Left ventricle myocardium superior (tissue), 1 donor: ENCODE measurements at regions not wholly inside any gene's neighbourhood (a gene's known extent, or its start where the extent isn't known, plus 50 kb on each side); places are given as distances from the start of the nearest gene placed in this dataset.
"Not testable (repeated sequence)": the region's sequence is repeated elsewhere in the genome, so short reads cannot be mapped to it uniquely, and the experiment has no call there.

Experiments
- ATAC-seq: fragments of 200-7000 bp; cut with Tn5 transposase; one replicate; pipeline ENCODE4 v1.9.1; 2020; ENCODE audit warnings: mild to moderate bottlenecking, moderate library complexity
- DNase-seq: peaks from one replicate; pipeline ENCODE4 v3.0.0-alpha.2; 2020
- intact Hi-C: fragments of 100-400 bp; cut with micrococcal nuclease; formaldehyde crosslinking; loops from one replicate; pipeline ENCODE4 v1.11.0; 2022
- donor health status: DM: no; HTN: yes; CAD: no; lungs with severe emphysema.

DNA sequence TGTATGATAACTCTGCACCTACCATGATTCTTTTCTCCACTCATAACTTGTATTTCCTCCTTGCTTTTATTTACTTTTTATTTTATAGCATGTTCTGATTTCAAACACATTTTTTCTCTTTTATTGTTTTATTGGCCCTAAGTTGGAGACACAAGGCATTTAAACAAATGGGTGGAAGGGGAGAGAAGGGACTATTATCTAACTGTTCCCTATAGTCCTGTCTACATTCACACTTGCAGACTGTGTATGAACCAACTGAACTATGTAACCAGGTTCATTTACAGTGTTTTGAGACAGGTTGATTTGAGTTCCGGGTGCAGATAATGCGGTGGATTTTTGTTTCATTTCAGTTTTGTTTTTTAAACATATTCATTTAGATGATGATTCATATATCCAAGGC, 830.6 kb upstream of the SEMA6A start:
- ATAC-seq: no peak
- intact Hi-C loops: no loop called here
- DNase-seq: no peak

- intact Hi-C loops: no loop called here
- ATAC-seq (no peak), DNase-seq (no peak)
These were observed 820.0 kb upstream of the SEMA6A start for GRCh38 chr5:117394506-117395157.

DNA sequence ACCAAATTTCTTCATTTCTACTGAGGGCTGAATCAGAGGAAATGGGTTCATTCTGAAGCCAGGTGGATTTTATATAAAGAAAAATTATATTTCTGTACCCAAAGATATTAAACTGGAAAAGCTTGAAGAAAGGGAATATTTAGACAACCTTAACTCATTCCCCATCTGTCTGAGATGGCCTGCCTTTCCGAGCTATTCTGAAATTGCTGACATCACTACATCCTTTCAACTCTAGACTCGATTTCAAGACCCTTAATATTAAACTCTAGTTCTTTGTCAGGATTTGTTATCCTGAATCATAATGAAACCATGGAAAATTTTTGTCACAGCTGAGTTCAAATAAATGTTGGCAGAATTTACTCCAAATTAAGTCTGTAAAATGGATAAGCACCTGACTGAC, 818.5 kb upstream of the SEMA6A start:
- no peak for DNase-seq
- intact Hi-C loops: no loop called here
- ATAC-seq: no peak

GRCh38 chr5:117380316-117380715, 805.7 kb upstream of the SEMA6A start:
- ATAC-seq (no peak), DNase-seq (no peak)
- intact Hi-C loops: no loop called here

DNA sequence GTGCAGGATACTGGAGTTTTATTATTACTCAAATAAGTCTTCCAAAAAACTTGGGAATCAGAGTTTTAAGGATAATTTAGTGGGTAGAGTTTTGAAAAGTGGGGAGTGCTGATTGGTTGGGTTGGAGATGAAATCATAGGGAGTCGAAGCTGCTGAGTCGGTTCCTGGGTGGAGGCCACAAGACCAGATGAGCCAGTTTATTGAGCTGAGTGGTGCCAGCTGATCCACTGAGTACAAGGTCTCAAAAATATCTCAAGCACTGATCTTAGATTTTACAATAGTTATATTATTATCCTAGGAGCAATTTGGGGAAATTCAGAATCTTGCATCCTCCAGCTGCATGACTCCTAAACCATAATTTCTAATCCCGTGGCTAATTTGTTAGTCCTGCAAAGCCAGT, 804.9 kb upstream of the SEMA6A start:
- ATAC-seq: no peak
- no peak for DNase-seq
- intact Hi-C loops: no loop called here

- DNase-seq: no peak
- intact Hi-C loops: no loop called here
- ATAC-seq: no peak
These were observed 802.1 kb upstream of the SEMA6A start for GRCh38 chr5:117376748-117377147.

DNA sequence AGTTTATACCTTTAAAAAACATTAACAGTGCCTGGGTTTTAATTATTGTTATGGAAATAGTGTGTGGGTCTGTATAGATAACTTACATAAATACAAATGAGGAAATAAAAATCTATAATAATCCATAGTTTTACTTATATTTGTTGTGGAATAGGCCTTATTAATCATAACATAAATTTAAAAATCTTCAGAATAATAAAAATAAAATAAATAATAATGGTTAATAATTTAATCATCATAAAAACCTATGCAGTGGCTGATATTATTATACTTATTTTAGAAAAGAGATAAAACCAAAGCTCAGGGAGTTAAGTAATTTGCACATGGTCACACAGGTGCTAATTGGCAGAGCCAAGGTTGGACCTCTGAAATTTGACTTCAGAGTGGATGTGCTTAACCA, 785.3 kb upstream of the SEMA6A start:
- no peak for ATAC-seq
- intact Hi-C loops: no loop called here

DNA sequence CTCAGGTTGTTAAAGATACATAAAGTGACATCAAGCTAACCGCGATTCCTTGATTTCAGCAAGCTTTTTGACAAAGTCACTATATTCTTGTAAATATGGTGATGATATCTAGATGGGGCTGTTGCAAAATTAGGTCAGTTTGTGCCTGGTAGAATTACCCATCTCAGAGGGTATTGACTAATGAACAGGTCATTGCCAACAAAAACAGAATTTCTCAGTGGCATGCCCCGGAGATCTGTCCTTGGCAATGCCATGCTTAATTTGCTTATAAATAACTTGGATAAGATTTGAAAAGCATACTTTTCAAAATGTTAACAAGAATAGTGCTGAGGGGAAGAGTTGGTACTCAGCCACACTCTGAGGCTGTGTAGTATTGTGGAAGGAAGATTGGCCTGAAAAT, 783.3 kb upstream of the SEMA6A start:
- no peak for DNase-seq
- intact Hi-C loops: no loop called here
- no peak for ATAC-seq

More for the DNA sequence above, 785.3 kb upstream of the SEMA6A start:
- DNase-seq: no peak

DNA sequence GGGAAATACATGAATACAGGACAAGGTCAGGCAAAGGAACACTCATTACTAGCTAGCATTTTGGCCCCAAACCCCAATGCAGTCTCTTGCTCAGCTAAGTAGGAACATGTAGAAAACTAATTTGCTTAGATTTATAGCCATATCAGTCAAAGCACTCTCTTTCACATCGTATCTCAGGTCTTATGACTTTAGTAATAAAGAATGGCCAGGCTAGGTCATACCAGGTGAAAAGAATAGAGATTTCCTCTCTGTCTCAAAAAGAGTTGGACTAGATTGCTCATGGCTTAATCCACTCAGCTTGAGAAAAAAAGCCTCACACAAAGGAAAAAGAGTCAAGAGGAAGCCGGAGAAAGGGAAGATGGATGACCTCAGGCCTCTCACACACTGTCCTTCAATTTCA, 772.7 kb upstream of the SEMA6A start:
- ATAC-seq: no peak
- intact Hi-C loops: no loop called here

DNA sequence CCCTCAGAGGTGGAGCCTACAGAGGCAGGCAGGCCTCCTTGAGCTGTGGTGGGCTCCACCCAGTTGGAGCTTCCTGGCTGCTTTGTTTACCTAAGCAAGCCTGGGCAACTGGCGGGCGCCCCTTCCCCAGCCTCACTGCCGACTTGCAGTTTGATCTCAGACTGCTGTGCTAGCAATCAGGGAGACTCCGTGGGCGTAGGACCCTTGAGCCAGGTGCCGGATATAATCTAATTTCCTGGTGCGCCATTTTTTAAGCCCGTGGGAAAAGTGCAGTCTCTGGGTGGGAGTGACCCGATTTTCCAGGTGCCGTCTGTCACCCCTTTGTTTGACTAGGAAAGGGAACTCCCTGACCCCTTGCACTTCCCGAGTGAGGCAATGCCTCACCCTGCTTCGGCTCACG, 769.1 kb upstream of the SEMA6A start:
- ATAC-seq, DNase-seq, intact Hi-C loops: not testable (repeated sequence)

More for the DNA sequence above, 772.7 kb upstream of the SEMA6A start:
- DNase-seq: no peak

DNA sequence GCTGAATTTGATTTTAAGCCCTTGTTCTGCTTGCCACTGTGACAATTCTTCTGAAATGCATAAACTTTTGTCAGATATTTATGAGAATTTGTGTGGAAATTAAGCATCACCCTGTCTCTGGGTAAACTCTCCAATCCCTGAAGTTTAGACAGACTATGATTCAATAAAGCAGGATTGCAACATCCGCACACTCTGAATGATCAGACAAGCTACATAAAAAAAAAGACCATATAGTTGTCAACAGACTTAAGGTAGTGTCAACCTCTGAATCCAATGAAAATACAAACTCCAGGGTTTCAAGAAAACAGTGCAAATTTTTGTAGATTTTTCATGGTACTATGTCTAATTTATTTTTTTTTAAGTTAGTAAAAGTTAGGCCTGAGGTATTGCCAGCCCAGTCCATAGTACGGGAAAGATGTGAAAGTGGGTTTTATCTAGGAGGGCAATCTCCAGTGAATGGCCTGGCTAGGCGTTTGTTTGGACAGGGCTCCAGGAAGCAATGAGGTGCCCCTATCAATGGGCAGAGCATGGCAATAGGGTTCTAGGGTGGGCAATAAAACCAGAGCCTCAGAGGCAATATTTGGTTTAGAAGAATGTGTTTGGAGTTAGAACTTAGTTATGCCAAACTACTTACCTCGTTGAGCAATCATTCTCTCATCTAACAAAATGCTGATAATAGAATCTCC, 762.6 kb upstream of the SEMA6A start:
- no peak for ATAC-seq
- intact Hi-C loops: no loop called here

DNA sequence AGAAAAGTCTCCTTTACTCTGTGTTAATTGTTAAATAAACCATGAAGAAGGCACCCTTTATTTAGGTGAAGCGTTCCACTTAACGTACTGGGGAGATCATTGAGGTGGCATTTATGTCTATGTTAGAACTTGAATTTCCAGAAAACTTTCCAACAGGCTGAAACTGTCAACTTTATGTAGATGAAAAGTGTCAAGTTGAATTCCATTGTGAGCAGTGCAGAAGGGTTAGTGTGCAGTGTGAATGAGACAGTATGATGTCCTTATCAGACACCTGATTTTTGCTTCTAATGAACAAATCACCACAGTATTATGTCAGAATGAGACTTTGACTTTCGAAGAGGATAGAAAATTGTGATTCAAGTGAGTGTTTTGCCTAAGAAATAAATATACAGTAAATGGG, 761.6 kb upstream of the SEMA6A start:
- ATAC-seq (no peak), DNase-seq (no peak)
- intact Hi-C loops: no loop called here

More for the DNA sequence above, 762.6 kb upstream of the SEMA6A start:
- DNase-seq: no peak

DNA sequence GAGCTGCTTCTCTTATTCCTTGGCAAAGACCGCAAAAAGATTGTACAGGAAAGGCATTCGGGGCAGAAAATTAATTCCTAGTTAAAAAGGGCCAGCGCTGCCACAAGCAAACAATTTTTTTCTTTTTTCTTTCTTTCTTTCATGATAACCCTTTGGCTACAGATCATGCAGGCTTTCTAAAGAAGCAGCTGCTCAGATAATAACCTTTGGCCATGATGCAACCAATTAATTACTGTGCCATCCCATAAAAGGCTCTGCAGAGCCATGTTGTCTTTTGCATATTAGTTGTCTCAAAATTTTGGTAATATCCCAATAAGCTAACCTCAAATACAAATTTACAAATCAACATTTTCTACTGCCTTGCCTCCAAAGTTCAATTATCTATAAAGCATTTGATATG, 758.4 kb upstream of the SEMA6A start:
- DNase-seq (no peak), ATAC-seq (no peak)
- intact Hi-C loops: no loop called here

DNA sequence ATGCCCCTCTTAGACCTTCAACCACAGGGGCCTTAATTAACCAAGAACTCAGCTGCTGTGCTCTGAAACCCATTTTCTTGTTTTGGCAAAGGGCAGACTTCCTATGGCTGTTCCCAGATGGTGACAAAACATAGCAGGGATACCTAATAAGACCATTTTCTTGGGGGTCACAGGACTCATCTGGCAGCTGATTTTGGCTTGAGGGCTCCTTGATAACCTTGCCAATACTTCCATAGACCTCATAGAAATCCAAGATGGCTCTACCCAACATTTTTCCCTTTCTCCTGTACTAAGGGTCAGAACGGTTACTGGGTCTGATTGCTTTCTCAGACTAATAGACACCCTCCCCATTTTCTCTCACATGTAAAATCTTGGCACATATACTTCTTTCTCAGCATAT, 757.7 kb upstream of the SEMA6A start:
- intact Hi-C loops: no loop called here
- no peak for DNase-seq
- ATAC-seq: no peak

- DNase-seq (no peak), ATAC-seq (no peak)
- intact Hi-C loops: no loop called here
These were observed 752.9 kb upstream of the SEMA6A start for GRCh38 chr5:117327511-117327910.

GRCh38 chr5:117326997-117327396, 752.4 kb upstream of the SEMA6A start:
- DNase-seq: no peak
- intact Hi-C loops: no loop called here
- ATAC-seq: no peak

DNA sequence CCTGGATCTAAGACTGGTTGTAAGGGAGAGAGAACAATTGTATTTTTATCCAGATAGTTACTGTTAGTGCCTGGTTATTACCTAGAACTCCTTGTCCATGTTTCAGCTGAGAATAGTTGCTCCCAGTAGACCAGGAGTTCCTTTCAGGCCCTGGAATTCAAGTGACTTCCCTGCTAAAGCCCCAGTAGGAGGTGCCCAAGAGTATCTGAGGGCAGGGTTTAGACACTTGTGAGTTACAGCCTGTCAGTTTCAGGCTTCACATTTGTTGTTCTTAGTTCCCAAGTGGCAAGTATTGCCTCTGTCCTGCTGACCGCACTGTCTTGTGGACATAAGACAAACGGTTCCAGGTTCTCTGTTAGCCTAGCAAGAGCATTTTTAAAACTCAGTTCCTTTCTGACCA, 743.9 kb upstream of the SEMA6A start:
- DNase-seq (no peak), ATAC-seq (no peak)
- intact Hi-C loops: no loop called here

GRCh38 chr5:117315170-117315569, 740.5 kb upstream of the SEMA6A start:
- intact Hi-C loops: no loop called here
- ATAC-seq (no peak), DNase-seq (no peak)

- DNase-seq, intact Hi-C loops, ATAC-seq: not testable (repeated sequence)
These were observed 730.0 kb upstream of the SEMA6A start for GRCh38 chr5:117304512-117305107.

DNA sequence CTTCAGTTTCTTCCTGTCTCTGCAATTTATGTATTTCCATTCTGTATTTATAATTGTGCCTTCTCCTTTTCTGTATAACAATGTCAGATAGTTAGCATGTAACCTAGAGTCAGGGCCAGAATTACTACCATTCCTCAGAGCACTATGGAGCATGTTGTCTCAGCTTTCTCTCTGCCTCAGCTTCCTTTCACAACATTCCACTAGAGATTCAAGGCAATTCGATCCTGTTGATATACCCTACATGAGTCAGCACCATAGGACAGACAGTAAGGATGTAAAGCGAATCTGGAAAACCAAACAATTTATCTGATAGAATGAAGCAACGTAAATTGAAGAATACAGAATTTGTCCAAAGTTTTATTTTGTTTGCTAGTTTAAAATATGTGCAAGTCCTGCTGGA, 728.3 kb upstream of the SEMA6A start:
- intact Hi-C loops: no loop called here
- DNase-seq (no peak), ATAC-seq (no peak)

DNA sequence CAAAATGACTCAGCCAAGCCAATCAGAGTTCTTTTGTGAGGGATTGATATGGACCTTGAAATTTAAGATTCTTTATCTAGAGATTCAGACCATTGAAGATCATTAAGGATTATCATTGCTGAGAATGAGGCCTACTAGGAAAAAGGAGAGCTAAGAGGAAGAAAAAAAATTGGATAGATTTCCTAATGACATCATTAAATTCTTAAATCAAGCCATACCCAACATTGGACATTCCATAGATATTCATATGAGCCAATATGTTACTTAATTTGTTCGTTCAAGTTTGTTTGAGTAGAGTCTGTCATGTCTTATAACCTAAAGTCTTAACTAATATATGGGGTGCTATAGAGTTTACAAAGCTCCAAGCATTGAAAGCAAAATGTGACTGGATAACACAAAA, 727.9 kb upstream of the SEMA6A start:
- no peak for ATAC-seq

More for the DNA sequence above, 727.9 kb upstream of the SEMA6A start:
- DNase-seq: no peak
- intact Hi-C loops: no loop called here
